ENCODE measurements at regions not wholly inside any gene's neighbourhood (a gene's known extent, or its start where the extent isn't known, plus 50 kb on each side); places are given as distances from the start of the nearest gene placed in this dataset.

GRCh38 chr10:28781296-28781695, 104.0 kb downstream of the BAMBI start:
- no peak for DNase-seq (ENCODE audit: low read depth in 2 of 2)

- no peak for DNase-seq (ENCODE audit: low read depth in 2 of 2)
Measured at GRCh38 chr10:28783087-28783486, 105.8 kb downstream of the BAMBI start.

- DNase-seq (ENCODE audit: low read depth in 2 of 2) = no peak
Measured at GRCh38 chr10:28785018-28785417, 107.7 kb downstream of the BAMBI start.

GRCh38 chr10:28788252-28788651, 110.9 kb downstream of the BAMBI start:
- no peak for DNase-seq (ENCODE audit: low read depth in 2 of 2)

- no peak for DNase-seq (ENCODE audit: low read depth in 2 of 2)
Measured at GRCh38 chr10:28788762-28789161, 111.4 kb downstream of the BAMBI start.

GRCh38 chr10:28790146-28790545, 112.8 kb downstream of the BAMBI start:
- no peak for DNase-seq (ENCODE audit: low read depth in 2 of 2)

- DNase-seq (ENCODE audit: low read depth in 2 of 2) = no peak
Measured at GRCh38 chr10:28793482-28793881, 116.2 kb downstream of the BAMBI start.

GRCh38 chr10:28794986-28795385, 117.7 kb downstream of the BAMBI start:
- DNase-seq (ENCODE audit: low read depth in 2 of 2) = no peak

- peak; percentile 21 to 64 for DNase-seq (ENCODE audit: low read depth in 2 of 2)
Measured at GRCh38 chr10:28796606-28797512, 119.5 kb downstream of the BAMBI start.

- no peak for DNase-seq (ENCODE audit: low read depth in 2 of 2)
Measured at GRCh38 chr10:28797904-28798371, 120.6 kb downstream of the BAMBI start.

GRCh38 chr10:28798428-28798955, 121.2 kb downstream of the BAMBI start:
- no peak for DNase-seq (ENCODE audit: low read depth in 2 of 2)

- no peak for DNase-seq (ENCODE audit: low read depth in 2 of 2)
Measured at GRCh38 chr10:28798964-28799363, 121.6 kb downstream of the BAMBI start.

GRCh38 chr10:28800144-28800543, 122.8 kb downstream of the BAMBI start:
- no peak for DNase-seq (ENCODE audit: low read depth in 2 of 2)

- DNase-seq (ENCODE audit: low read depth in 2 of 2) = no peak
Measured at GRCh38 chr10:28801247-28801646, 123.9 kb downstream of the BAMBI start.

- DNase-seq (ENCODE audit: low read depth in 2 of 2) = no peak
Measured at GRCh38 chr10:28801869-28802268, 124.5 kb downstream of the BAMBI start.

GRCh38 chr10:28805390-28805789, 128.1 kb downstream of the BAMBI start:
- no peak for DNase-seq (ENCODE audit: low read depth in 2 of 2)

GRCh38 chr10:28806488-28806941, 129.2 kb downstream of the BAMBI start:
- no peak for DNase-seq (ENCODE audit: low read depth in 2 of 2)

GRCh38 chr10:28806951-28807759, 129.8 kb downstream of the BAMBI start:
- DNase-seq (ENCODE audit: low read depth in 2 of 2) = no peak

- peak in 1 of 2 donors; percentile 15 for DNase-seq (ENCODE audit: low read depth in 2 of 2)
Measured at GRCh38 chr10:28807760-28808613, 130.7 kb downstream of the BAMBI start.

- no peak for DNase-seq (ENCODE audit: low read depth in 2 of 2)
Measured at GRCh38 chr10:28808693-28809092, 131.4 kb downstream of the BAMBI start.
